ENCODE measurements at regions not wholly inside any gene's neighbourhood (a gene's known extent, or its start where the extent isn't known, plus 50 kb on each side); places are given as distances from the start of the nearest gene placed in this dataset.

GRCh38 chr5:135236228-135236907 lies 162.7 kb downstream of the MACROH2A1 start:
- TF ChIP-seq, protein P1, sequence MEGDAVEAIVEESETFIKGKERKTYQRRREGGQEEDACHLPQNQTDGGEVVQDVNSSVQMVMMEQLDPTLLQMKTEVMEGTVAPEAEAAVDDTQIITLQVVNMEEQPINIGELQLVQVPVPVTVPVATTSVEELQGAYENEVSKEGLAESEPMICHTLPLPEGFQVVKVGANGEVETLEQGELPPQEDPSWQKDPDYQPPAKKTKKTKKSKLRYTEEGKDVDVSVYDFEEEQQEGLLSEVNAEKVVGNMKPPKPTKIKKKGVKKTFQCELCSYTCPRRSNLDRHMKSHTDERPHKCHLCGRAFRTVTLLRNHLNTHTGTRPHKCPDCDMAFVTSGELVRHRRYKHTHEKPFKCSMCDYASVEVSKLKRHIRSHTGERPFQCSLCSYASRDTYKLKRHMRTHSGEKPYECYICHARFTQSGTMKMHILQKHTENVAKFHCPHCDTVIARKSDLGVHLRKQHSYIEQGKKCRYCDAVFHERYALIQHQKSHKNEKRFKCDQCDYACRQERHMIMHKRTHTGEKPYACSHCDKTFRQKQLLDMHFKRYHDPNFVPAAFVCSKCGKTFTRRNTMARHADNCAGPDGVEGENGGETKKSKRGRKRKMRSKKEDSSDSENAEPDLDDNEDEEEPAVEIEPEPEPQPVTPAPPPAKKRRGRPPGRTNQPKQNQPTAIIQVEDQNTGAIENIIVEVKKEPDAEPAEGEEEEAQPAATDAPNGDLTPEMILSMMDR (IDR thresholded peaks at IDR 0.05) = no peak
- no peak for TF ChIP-seq POLR2A (IDR thresholded peaks at IDR 0.05)

Data from right lobe of liver (tissue), 4 donors.